ENCODE measurements at regions not wholly inside any gene's neighbourhood (a gene's known extent, or its start where the extent isn't known, plus 50 kb on each side); places are given as distances from the start of the nearest gene placed in this dataset.

- no peak for TF ChIP-seq CTCF (conservative IDR thresholded peaks at IDR 0.05)
- no peak for TF ChIP-seq ZFX (IDR thresholded peaks at IDR 0.05)
These were observed 54.1 kb upstream of the TAMM41 start for GRCh38 chr3:11900824-11901223.
